ENCODE measurements at regions not wholly inside any gene's neighbourhood (a gene's known extent, or its start where the extent isn't known, plus 50 kb on each side); places are given as distances from the start of the nearest gene placed in this dataset.

DNA sequence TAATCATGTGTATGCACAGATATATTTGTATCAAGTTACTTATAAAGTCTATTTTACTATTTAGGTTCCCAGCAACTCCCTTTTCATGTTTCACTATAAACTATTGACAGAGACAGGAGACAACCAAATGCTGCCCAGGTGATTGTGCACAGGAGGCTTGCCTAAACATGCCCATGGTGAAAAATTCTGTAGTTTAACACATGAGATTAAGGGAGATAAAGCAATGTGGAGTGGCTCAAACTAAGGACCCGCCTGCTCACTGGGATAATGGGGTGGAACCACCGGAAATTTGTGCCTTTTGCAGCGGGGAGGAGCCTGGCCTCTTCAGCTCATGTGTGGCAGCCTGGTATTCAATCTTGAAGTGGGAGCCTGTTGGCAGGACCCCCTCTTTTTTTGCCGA, 459.5 kb upstream of the CNTN5 start (continued):
- TF ChIP-seq, protein P1, sequence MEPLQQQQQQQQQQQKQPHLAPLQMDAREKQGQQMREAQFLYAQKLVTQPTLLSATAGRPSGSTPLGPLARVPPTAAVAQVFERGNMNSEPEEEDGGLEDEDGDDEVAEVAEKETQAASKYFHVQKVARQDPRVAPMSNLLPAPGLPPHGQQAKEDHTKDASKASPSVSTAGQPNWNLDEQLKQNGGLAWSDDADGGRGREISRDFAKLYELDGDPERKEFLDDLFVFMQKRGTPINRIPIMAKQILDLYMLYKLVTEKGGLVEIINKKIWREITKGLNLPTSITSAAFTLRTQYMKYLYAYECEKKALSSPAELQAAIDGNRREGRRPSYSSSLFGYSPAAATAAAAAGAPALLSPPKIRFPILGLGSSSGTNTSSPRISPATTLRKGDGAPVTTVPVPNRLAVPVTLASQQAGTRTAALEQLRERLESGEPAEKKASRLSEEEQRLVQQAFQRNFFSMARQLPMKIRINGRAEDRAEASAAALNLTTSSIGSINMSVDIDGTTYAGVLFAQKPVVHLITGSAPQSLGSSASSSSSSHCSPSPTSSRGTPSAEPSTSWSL (CRISPR knock-in tag; IDR thresholded peaks at IDR 0.05; ENCODE audit: borderline replicate concordance), result no peak

DNA sequence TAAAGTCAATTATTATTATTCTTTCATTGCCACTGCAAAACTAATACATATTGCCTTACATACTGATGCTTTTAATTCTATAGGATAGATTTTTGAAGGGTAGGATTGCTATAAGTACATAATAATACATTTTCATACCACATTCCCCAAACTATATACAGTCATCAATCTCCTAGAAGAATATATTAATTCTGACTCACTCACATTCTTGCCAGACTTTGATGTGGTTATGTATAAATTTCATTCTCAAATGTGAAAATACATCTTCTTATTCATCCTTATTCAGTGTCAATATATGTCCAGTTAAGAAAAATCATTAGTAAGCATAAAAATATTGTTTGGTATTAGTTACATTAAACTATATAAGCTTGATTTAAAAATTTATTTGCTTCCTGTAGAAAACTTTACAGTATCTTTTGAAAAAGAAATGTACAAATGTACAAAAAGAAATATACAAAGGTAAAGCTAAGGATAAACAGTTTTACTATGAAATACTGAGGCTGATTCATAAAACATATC, 458.8 kb upstream of the CNTN5 start:
- Histone ChIP-seq H3K9me1 (ENCODE audit: control insufficient read depth, insufficient read depth, low read length) (no peaks in the 10 kb centered on the region), H3K27me3 (ENCODE audit: control insufficient read depth in 2 of 2, insufficient read depth in 2 of 2, low read length in 2 of 2) (no peaks in the 10 kb centered on the region), H3K4me1 (replicated peaks in 1 of 2; ENCODE audit: control insufficient read depth in 2 of 2, insufficient read depth in 2 of 2, low read length in 2 of 2) (peaks cover 0 to 1% of the 10 kb centered on the region in 2 experiments; a peak in 1 of 5 replicates), H3K36me3 (ENCODE audit: control insufficient read depth, insufficient read depth, low read length) (no peaks in the 10 kb centered on the region), H3K4me3 (no peak overlapping the region), H4K20me1 (replicated peaks; ENCODE audit: control insufficient read depth, insufficient read depth, low read length) (no peaks in the 10 kb centered on the region), H3K79me2 (ENCODE audit: control insufficient read depth, insufficient read depth, low read length) (no peaks in the 10 kb centered on the region), H3K9ac (ENCODE audit: insufficient read depth in 1 of 2, low read depth in 2 of 2, low read length in 2 of 2) (no peak overlapping the region), H2AFZ (ENCODE audit: low read depth, low read length) (no peak overlapping the region), H3K9me3 (replicated peaks; ENCODE audit: control insufficient read depth, insufficient read depth, low read depth, low read length) (no peaks in the 10 kb centered on the region; the same call in 1 of the 2 replicates), H3K4me2 (ENCODE audit: insufficient read depth, low read length) (no peak overlapping the region), H3K27ac (ENCODE audit: extremely low read depth, low read depth, low read length) (no peak overlapping the region)
- DNase-seq (ENCODE audit: extremely low read depth in 1 of 4, low spot score in 3 of 4) (no peak), FAIRE-seq (no peak), ATAC-seq (no peak)
- TF ChIP-seq KLF1 (tag; IDR thresholded peaks at IDR 0.05), result no peak
- TF ChIP-seq, protein P2, sequence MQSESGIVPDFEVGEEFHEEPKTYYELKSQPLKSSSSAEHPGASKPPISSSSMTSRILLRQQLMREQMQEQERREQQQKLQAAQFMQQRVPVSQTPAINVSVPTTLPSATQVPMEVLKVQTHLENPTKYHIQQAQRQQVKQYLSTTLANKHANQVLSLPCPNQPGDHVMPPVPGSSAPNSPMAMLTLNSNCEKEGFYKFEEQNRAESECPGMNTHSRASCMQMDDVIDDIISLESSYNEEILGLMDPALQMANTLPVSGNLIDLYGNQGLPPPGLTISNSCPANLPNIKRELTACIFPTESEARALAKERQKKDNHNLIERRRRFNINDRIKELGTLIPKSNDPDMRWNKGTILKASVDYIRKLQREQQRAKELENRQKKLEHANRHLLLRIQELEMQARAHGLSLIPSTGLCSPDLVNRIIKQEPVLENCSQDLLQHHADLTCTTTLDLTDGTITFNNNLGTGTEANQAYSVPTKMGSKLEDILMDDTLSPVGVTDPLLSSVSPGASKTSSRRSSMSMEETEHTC (IDR thresholded peaks at IDR 0.05), result no peak
- TF ChIP-seq ZNF347 (CRISPR knock-in tag; IDR thresholded peaks at IDR 0.05; ENCODE audit: low read depth), result no peak
- peak; percentile 79 for TF ChIP-seq ZNF316 (IDR thresholded peaks at IDR 0.05)
- no peak for TF ChIP-seq CBX8 (IDR thresholded peaks at IDR 0.05; ENCODE audit: borderline replicate concordance, extremely low read depth, low read depth, low read length, poor library complexity, severe bottlenecking)
- no peak for TF ChIP-seq ETV6 (IDR thresholded peaks at IDR 0.05; ENCODE audit: borderline replicate concordance in 1 of 2, low read depth in 2 of 2, low read length in 1 of 2)
- no peak for TF ChIP-seq ETV6 (CRISPR knock-in tag; IDR thresholded peaks at IDR 0.05; ENCODE audit: borderline replicate concordance)
- TF ChIP-seq POLR3G (IDR thresholded peaks at IDR 0.05; ENCODE audit: extremely low read depth, insufficient read length, insufficient replicate concordance), result no peak
- TF ChIP-seq MAFF (IDR thresholded peaks at IDR 0.05; ENCODE audit: low read length), result peak; percentile 10; the same call in 1 of the 2 replicates
- TF ChIP-seq JUND (IDR thresholded peaks at IDR 0.05; ENCODE audit: borderline replicate concordance, low read depth, low read length), result no peak
- TF ChIP-seq JUND (tag; IDR thresholded peaks at IDR 0.05; ENCODE audit: borderline replicate concordance, low read depth, low read length), result no peak
- peak; percentile 13; the same call in 1 of the 2 replicates for TF ChIP-seq MAFK (IDR thresholded peaks at IDR 0.05; ENCODE audit: low read length)
- TF ChIP-seq NFIX (CRISPR knock-in tag; IDR thresholded peaks at IDR 0.05; ENCODE audit: low read depth), result no peak
- no peak for TF ChIP-seq ZNF76 (CRISPR knock-in tag; IDR thresholded peaks at IDR 0.05; ENCODE audit: borderline replicate concordance)
- no peak for TF ChIP-seq TARDBP (IDR thresholded peaks at IDR 0.05)
- peak; percentile 43; the same call in 1 of the 2 replicates for TF ChIP-seq C11orf30 (IDR thresholded peaks at IDR 0.05; ENCODE audit: low read depth)
- TF ChIP-seq NUFIP1 (IDR thresholded peaks at IDR 0.05; ENCODE audit: partially characterized antibody), result no peak
- peak; percentile 15; the same call in 1 of the 2 replicates for TF ChIP-seq MAFG (tag; conservative IDR thresholded peaks at IDR 0.05)
- intact Hi-C loops (cut with micrococcal nuclease) (no loop called here), in situ Hi-C loops (cut with MboI) (no loop called here)
- POLR2A ChIA-PET, result no interaction called here
- CTCF ChIA-PET (ENCODE audit: low intra/inter-chr PET ratio), result no interaction called here
- no TSS peak for BruUV-seq (replicated peaks)

Data from K562 (cell line).